HepG2 (cell line): ENCODE measurements at regions not wholly inside any gene's neighbourhood (a gene's known extent, or its start where the extent isn't known, plus 50 kb on each side); places are given as distances from the start of the nearest gene placed in this dataset.

Experiments used
- ATAC-seq: fragments of 200-7000 bp; cut with Tn5 transposase; 3 replicates; pipeline ENCODE4 v1.9.1; 2020; ENCODE audit warnings: mild to moderate bottlenecking, moderate library complexity
- BruUV-seq: library from RNA; stranded (reverse); fragments of 400-500 nt; replicated peaks from 2 replicates; lab custom pipeline; 2021; lab: Mats Ljungman, UMichigan
- CTCF ChIA-PET: fragments of 300-600 bp; formaldehyde crosslinking; extraction: SDS; loops from one replicate; lab custom pipeline; 2021; ENCODE audit warnings: low total read pairs, inconsistent platforms, low intra/inter-chr PET ratio; lab: Yijun Ruan, JAX
- POLR2A ChIA-PET: fragments of 350-600 bp; sonication (Branson Sonifier 250); formaldehyde crosslinking; loops from one replicate; lab custom pipeline; 2020; ENCODE audit warnings: antibody characterized with exemption, inconsistent platforms; lab: Yijun Ruan, JAX
- DNase-seq: peaks from one replicate; pipeline ENCODE4 v3.0.0-alpha.2; 2015; ENCODE audit warnings: low spot score
- FAIRE-seq: peaks from 3 replicates; lab custom pipeline; 2011; peaks lifted over from hg19 to GRCh38; lab: Jason Lieb, UNC
- H2AFZ ChIP-seq: one replicate; pipeline ENCODE4 v1.6.1; 2011; ENCODE audit warnings: low read length, inconsistent platforms
- H3K27ac ChIP-seq: fragments of 300-600 bp; 3 replicates; pipeline ENCODE4 v1.8.0; 2011; ENCODE audit warnings: mixed run types, mild to moderate bottlenecking, mixed read lengths, low read length, inconsistent platforms; ENCODE audit not compliant: insufficient read depth; ENCODE audit errors: extremely low read length
- H3K27me3 ChIP-seq, 2 experiments: fragments of 200-600 bp in 1 of 2; 2 replicates in 1 of 2; 3 replicates in 1 of 2; pipeline versions ENCODE4 v1.6.0 to v1.8.0; 2011; ENCODE audit warnings: low read length in 2 of 2, mild to moderate bottlenecking in 2 of 2, moderate library complexity in 2 of 2, inconsistent platforms in 1 of 2; ENCODE audit not compliant: insufficient read depth in 2 of 2, control insufficient read depth in 1 of 2
- H3K36me3 ChIP-seq, 2 experiments: fragments of 200-600 bp in 1 of 2; replicated peaks in 1 of 2; 2 replicates in 1 of 2; 3 replicates in 1 of 2; pipeline versions ENCODE4 v1.5.1 to v1.8.0; 2011; ENCODE audit warnings: low read length in 2 of 2, inconsistent platforms in 1 of 2; ENCODE audit not compliant: insufficient read depth in 2 of 2, control insufficient read depth in 1 of 2
- H3K4me1 ChIP-seq: 2 replicates; pipeline ENCODE4 v1.5.1; 2012; ENCODE audit warnings: low read length, inconsistent platforms; ENCODE audit not compliant: insufficient read depth
- H3K4me2 ChIP-seq: 2 replicates; pipeline ENCODE4 v1.6.0; 2011; ENCODE audit warnings: low read depth, low read length, inconsistent platforms
- H3K4me3 ChIP-seq, 3 experiments: fragments of 200-600 bp in 1 of 3; sonication (generic), shearing (Covaris generic) in 1 of 3; replicated peaks in 1 of 3; 2 replicates each; pipeline ENCODE4 v1.5.1; 2011 to 2016; ENCODE audit warnings: low read length in 3 of 3, inconsistent platforms in 2 of 3, low read depth in 2 of 3, mild to moderate bottlenecking in 2 of 3, control low read depth in 1 of 3, mixed read lengths in 1 of 3; ENCODE audit not compliant: insufficient read depth in 1 of 3
- H3K79me2 ChIP-seq: one replicate; pipeline ENCODE4 v1.6.1; 2011; ENCODE audit warnings: low read length, inconsistent platforms; ENCODE audit not compliant: insufficient read depth
- H3K9ac ChIP-seq: 2 replicates; pipeline ENCODE4 v1.6.0; 2011; ENCODE audit warnings: mild to moderate bottlenecking, low read depth, low read length, inconsistent platforms; ENCODE audit not compliant: insufficient read depth
- H3K9me3 ChIP-seq: 2 replicates; pipeline ENCODE4 v1.5.1; 2012; ENCODE audit warnings: mild to moderate bottlenecking, low read length
- H4K20me1 ChIP-seq: 2 replicates; pipeline ENCODE4 v1.6.0; 2011; ENCODE audit warnings: inconsistent platforms, mild to moderate bottlenecking, low read length, moderate library complexity; ENCODE audit not compliant: insufficient read depth
- EED ChIP-seq: sonication (generic); formaldehyde crosslinking; IDR thresholded peaks from 2 replicates; pipeline ENCODE4 v1.5.0; 2020; ENCODE audit warnings: mild to moderate bottlenecking, missing genetic modification reagents
- FOXO1 ChIP-seq: sonication (generic); formaldehyde crosslinking; IDR thresholded peaks from 2 replicates; pipeline ENCODE4 v1.4.0; 2020; ENCODE audit warnings: missing genetic modification reagents
- HDAC1 ChIP-seq: sonication (generic); formaldehyde crosslinking; IDR thresholded peaks from 2 replicates; pipeline ENCODE4 v1.5.1; 2020; ENCODE audit warnings: mild to moderate bottlenecking, missing genetic modification reagents
- HNF4G ChIP-seq, 2 experiments: sonication (generic) in 1 of 2; formaldehyde crosslinking in 1 of 2; IDR thresholded peaks; 2 replicates each; pipeline versions ENCODE4 v1.4.0 to v1.6.1; 2011 to 2020; ENCODE audit warnings: borderline replicate concordance in 2 of 2, low read depth in 2 of 2, mild to moderate bottlenecking in 2 of 2, low read length in 1 of 2, missing genetic modification reagents in 1 of 2, moderate library complexity in 1 of 2
- KDM5A ChIP-seq: fragments of 200-600 bp; sonication (generic); IDR thresholded peaks from 2 replicates; pipeline ENCODE4 v1.7.0; 2018; ENCODE audit warnings: antibody characterized with exemption, mild to moderate bottlenecking, low read length, borderline replicate concordance
- MIXL1 ChIP-seq: IDR thresholded peaks from 2 replicates; pipeline ENCODE4 v1.6.1; 2016
- PHF5A ChIP-seq: IDR thresholded peaks from one replicate; pipeline ENCODE4 v1.6.1; 2018; ENCODE audit warnings: low read depth, missing genetic modification reagents; ENCODE audit not compliant: unreplicated experiment
- RBFOX2 ChIP-seq: fragments of 200-400 bp; formaldehyde crosslinking; IDR thresholded peaks from 2 replicates; pipeline ENCODE4 v1.6.1; 2017; ENCODE audit warnings: low read depth, mild to moderate bottlenecking, low read length
- SNAPC2 ChIP-seq: sonication (generic); formaldehyde crosslinking; IDR thresholded peaks from 2 replicates; pipeline ENCODE4 v1.8.1; 2022; ENCODE audit warnings: mild to moderate bottlenecking, missing genetic modification reagents
- SP2 ChIP-seq: sonication (generic); formaldehyde crosslinking; IDR thresholded peaks from 2 replicates; pipeline ENCODE4 v1.5.1; 2020; ENCODE audit warnings: mild to moderate bottlenecking, missing genetic modification reagents
- ZNF12 ChIP-seq: sonication (generic); formaldehyde crosslinking; IDR thresholded peaks from 2 replicates; pipeline ENCODE4 v1.5.0; 2020; ENCODE audit warnings: missing genetic modification reagents
- ZNF850 ChIP-seq: sonication (generic); formaldehyde crosslinking; conservative IDR thresholded peaks from 2 replicates; pipeline ENCODE4 v1.9.0; 2021; ENCODE audit warnings: mild to moderate bottlenecking, missing genetic modification reagents
- ZSCAN21 ChIP-seq: sonication (generic); formaldehyde crosslinking; IDR thresholded peaks from 2 replicates; pipeline ENCODE4 v1.8.0; 2022; ENCODE audit warnings: mild to moderate bottlenecking, missing genetic modification reagents, moderate library complexity, borderline replicate concordance
- WGBS: methylation state at CpG from one replicate; pipeline ENCODE4 v1.1.6; 2017; ENCODE audit warnings: low lambda C conversion rate; 5-methylcytosine and 5-hydroxymethylcytosine counted together
- in situ Hi-C: cut with HindIII; loops from 2 replicates; pipeline ENCODE4 v1.10.0; 2017; ENCODE audit warnings: low pct_unique_long_range_greater_than_20kb; ENCODE audit not compliant: extremely low pct_ligation_motif_present
- intact Hi-C: fragments of 100-400 bp; cut with micrococcal nuclease; formaldehyde crosslinking; loops from one replicate; pipeline ENCODE4 v1.10.0; 2022; ENCODE audit not compliant: unreplicated experiment
- TF ChIP-seq, protein P1 (sequence below): sonication (generic); formaldehyde crosslinking; IDR thresholded peaks from 2 replicates; pipeline ENCODE4 v1.5.0; 2020; ENCODE audit warnings: mild to moderate bottlenecking, missing genetic modification reagents
- TF ChIP-seq, protein P2 (sequence below): sonication (generic); formaldehyde crosslinking; IDR thresholded peaks from 2 replicates; pipeline ENCODE4 v1.9.0; 2021; ENCODE audit warnings: mild to moderate bottlenecking, missing genetic modification reagents

DNA sequence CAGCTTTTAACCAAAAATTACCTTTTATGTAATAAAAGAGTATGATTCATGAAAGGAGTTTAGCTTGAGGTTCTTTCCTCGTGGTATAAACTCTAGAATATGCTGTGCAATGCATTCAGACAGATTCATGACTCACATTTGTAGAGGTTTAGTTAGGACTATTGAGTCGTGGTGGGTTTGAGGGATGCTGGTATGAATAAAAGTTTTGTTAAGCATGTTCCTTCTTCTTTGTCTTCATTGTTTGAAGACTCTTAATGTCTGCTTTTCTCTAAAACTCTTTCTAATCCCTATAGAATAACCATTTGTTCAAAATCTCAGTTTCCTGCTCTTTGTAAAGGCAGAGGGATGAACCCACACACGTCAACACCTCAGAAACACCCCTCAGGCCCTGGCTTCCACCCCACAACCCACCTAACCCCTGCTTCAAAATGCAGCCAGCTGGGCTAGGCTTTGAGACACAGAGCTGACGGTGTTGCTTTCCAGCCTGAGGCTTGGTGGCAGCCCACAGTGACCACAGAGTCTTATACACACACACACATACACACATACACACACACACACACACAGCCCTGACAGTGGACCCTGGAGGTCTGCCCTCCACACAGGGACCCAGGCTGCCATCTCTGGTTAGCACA is 69.0 kb upstream of the IRX1 start (continued):
- TF ChIP-seq, protein P1, sequence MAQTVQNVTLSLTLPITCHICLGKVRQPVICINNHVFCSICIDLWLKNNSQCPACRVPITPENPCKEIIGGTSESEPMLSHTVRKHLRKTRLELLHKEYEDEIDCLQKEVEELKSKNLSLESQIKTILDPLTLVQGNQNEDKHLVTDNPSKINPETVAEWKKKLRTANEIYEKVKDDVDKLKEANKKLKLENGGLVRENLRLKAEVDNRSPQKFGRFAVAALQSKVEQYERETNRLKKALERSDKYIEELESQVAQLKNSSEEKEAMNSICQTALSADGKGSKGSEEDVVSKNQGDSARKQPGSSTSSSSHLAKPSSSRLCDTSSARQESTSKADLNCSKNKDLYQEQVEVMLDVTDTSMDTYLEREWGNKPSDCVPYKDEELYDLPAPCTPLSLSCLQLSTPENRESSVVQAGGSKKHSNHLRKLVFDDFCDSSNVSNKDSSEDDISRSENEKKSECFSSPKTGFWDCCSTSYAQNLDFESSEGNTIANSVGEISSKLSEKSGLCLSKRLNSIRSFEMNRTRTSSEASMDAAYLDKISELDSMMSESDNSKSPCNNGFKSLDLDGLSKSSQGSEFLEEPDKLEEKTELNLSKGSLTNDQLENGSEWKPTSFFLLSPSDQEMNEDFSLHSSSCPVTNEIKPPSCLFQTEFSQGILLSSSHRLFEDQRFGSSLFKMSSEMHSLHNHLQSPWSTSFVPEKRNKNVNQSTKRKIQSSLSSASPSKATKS (CRISPR knock-in tag), result no peak
- TF ChIP-seq PHF5A (CRISPR knock-in tag) (no peak), RBFOX2 (no peak), HNF4G (IDR thresholded peaks at IDR 0.05; ENCODE audit: borderline replicate concordance, low read depth, low read length) (no peak), HNF4G (CRISPR knock-in tag; IDR thresholded peaks at IDR 0.05; ENCODE audit: borderline replicate concordance, low read depth) (no peak)
- TF ChIP-seq, all 625 proteins: peak for 0

DNA sequence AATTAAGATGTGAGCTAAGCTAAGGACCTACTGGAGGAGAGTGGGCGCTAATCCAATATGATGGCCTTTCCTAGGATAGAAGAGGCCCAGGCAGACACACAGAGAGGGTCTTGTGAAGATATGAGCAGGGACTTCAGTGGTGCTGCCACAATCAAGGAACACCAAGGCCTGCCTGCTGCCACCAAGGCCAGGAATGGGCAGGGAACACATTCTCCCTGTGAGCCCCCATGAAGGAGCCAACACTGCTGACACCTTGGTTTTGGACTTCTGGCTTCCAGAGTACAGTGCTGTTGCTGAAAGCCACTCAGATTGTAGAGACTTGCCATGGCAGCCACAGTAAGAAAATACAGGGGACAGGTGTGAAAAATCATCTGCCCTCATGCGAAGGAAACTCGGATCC is 73.1 kb upstream of the IRX1 start:
- ChIA-PET CTCF (no interaction called here), POLR2A (no interaction called here)
- no peak overlapping the region for H3K4me2 ChIP-seq
- intact Hi-C loops (no loop called here), in situ Hi-C loops (no loop called here)
- no peaks in the 10 kb centered on the region for H3K79me2 ChIP-seq
- H3K9me3 ChIP-seq, result 0 out of 2 replicates have a peak, but pooled peaks cover 10% of the 10 kb centered on the region
- H3K4me1 ChIP-seq, result no peaks in the 10 kb centered on the region
- no peaks in the 10 kb centered on the region; a peak in 1 of 5 replicates for H3K27me3 ChIP-seq
- no peaks in the 10 kb centered on the region for H4K20me1 ChIP-seq
- ATAC-seq, result no peak
- WGBS, result 8% methylated on average over 3 of the region's 3 CpGs
- no peak overlapping the region for H3K27ac ChIP-seq
- no peak for FAIRE-seq
- no peaks in the 10 kb centered on the region for H3K36me3 ChIP-seq
- BruUV-seq, result no TSS peak
- no peak for DNase-seq
- H2AFZ ChIP-seq, result no peak overlapping the region
- no peak overlapping the region for H3K9ac ChIP-seq
- no peak overlapping the region for H3K4me3 ChIP-seq
- TF ChIP-seq ZNF850, result no peak
- no peak for TF ChIP-seq EED (CRISPR knock-in tag)
- TF ChIP-seq ZSCAN21, result no peak
- no peak for TF ChIP-seq KDM5A
- TF ChIP-seq MIXL1 (CRISPR knock-in tag), result no peak
- TF ChIP-seq ZNF12 (CRISPR knock-in tag), result no peak
- no peak for TF ChIP-seq SNAPC2 (CRISPR knock-in tag)
- TF ChIP-seq SP2 (CRISPR knock-in tag), result no peak
- no peak for TF ChIP-seq FOXO1 (CRISPR knock-in tag)
- TF ChIP-seq, protein P2, sequence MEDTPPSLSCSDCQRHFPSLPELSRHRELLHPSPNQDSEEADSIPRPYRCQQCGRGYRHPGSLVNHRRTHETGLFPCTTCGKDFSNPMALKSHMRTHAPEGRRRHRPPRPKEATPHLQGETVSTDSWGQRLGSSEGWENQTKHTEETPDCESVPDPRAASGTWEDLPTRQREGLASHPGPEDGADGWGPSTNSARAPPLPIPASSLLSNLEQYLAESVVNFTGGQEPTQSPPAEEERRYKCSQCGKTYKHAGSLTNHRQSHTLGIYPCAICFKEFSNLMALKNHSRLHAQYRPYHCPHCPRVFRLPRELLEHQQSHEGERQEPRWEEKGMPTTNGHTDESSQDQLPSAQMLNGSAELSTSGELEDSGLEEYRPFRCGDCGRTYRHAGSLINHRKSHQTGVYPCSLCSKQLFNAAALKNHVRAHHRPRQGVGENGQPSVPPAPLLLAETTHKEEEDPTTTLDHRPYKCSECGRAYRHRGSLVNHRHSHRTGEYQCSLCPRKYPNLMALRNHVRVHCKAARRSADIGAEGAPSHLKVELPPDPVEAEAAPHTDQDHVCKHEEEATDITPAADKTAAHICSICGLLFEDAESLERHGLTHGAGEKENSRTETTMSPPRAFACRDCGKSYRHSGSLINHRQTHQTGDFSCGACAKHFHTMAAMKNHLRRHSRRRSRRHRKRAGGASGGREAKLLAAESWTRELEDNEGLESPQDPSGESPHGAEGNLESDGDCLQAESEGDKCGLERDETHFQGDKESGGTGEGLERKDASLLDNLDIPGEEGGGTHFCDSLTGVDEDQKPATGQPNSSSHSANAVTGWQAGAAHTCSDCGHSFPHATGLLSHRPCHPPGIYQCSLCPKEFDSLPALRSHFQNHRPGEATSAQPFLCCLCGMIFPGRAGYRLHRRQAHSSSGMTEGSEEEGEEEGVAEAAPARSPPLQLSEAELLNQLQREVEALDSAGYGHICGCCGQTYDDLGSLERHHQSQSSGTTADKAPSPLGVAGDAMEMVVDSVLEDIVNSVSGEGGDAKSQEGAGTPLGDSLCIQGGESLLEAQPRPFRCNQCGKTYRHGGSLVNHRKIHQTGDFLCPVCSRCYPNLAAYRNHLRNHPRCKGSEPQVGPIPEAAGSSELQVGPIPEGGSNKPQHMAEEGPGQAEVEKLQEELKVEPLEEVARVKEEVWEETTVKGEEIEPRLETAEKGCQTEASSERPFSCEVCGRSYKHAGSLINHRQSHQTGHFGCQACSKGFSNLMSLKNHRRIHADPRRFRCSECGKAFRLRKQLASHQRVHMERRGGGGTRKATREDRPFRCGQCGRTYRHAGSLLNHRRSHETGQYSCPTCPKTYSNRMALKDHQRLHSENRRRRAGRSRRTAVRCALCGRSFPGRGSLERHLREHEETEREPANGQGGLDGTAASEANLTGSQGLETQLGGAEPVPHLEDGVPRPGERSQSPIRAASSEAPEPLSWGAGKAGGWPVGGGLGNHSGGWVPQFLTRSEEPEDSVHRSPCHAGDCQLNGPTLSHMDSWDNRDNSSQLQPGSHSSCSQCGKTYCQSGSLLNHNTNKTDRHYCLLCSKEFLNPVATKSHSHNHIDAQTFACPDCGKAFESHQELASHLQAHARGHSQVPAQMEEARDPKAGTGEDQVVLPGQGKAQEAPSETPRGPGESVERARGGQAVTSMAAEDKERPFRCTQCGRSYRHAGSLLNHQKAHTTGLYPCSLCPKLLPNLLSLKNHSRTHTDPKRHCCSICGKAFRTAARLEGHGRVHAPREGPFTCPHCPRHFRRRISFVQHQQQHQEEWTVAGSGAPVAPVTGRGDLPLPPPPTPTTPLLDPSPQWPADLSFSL (CRISPR knock-in tag), result no peak
- TF ChIP-seq HDAC1 (CRISPR knock-in tag), result no peak
